ENCODE measurements at regions not wholly inside any gene's neighbourhood (a gene's known extent, or its start where the extent isn't known, plus 50 kb on each side); places are given as distances from the start of the nearest gene placed in this dataset.
A peak's percentile ranks its signal among the peaks of the same experiment; 100 is the strongest.

DNA sequence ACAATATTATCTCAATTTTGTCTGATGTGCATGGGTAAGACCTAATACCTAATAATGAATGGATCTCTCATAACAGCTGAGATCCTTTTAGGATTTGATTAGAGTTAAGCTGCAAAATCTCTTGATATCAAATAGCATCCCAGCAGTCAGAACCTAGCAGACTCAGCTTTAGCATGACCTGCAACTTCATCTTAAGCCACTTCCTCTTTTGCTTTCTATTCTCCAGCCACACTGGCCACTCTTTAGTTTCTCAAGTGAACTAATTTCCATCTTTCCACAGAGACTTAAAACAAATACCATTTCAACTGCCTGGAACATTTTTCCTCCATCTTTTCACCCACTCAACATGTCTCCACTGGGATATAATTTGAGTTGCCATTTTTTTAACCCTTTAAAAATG is 1251.6 kb upstream of the ZEB2 start:
- H3K9me3 ChIP-seq: no peaks in the 10 kb centered on the region
- TF ChIP-seq, protein P1, sequence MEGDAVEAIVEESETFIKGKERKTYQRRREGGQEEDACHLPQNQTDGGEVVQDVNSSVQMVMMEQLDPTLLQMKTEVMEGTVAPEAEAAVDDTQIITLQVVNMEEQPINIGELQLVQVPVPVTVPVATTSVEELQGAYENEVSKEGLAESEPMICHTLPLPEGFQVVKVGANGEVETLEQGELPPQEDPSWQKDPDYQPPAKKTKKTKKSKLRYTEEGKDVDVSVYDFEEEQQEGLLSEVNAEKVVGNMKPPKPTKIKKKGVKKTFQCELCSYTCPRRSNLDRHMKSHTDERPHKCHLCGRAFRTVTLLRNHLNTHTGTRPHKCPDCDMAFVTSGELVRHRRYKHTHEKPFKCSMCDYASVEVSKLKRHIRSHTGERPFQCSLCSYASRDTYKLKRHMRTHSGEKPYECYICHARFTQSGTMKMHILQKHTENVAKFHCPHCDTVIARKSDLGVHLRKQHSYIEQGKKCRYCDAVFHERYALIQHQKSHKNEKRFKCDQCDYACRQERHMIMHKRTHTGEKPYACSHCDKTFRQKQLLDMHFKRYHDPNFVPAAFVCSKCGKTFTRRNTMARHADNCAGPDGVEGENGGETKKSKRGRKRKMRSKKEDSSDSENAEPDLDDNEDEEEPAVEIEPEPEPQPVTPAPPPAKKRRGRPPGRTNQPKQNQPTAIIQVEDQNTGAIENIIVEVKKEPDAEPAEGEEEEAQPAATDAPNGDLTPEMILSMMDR (IDR thresholded peaks at IDR 0.05): no peak
- H3K4me3 ChIP-seq: no peak overlapping the region
- ATAC-seq: no peak
- H3K27me3 ChIP-seq: no peaks in the 10 kb centered on the region
- H3K27ac ChIP-seq: no peak overlapping the region
- no peaks in the 10 kb centered on the region for H3K4me1 ChIP-seq
- no peak for DNase-seq
- H3K36me3 ChIP-seq: no peaks in the 10 kb centered on the region
- intact Hi-C loops (cut with DNase I): no loop called here

DNA sequence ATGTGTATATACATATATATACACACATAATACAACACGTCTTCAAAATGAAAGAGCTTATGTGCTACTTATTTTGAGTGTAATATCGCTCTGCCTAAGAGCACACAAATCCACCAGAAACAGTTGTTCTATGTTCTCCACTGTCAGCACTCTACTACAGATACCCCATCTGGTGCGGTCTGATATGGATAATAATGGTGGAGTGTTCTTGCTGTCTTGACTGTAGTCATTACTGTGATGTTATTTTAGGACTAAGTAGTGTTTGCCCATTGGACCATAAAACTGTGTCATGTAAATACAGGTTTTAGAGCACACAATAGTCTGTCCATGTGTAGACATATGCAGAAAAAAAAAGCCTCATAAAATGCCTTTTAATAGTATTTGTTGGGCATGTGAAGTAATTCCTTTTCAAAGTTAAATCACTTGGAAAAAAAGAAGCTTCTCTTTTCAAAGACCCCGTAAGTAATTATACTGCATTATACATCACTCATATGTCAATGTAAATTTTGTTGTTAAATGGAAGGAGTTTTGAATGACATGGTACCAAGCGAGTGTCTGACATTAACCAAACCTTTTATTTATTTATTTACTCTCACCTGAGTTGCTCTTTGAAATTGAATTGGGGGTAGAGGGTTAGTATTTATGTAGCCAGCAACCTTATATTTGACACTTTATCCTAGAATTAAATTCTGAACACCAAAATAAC is 1249.2 kb upstream of the ZEB2 start:
- no peak for DNase-seq
- ATAC-seq: no peak

DNA sequence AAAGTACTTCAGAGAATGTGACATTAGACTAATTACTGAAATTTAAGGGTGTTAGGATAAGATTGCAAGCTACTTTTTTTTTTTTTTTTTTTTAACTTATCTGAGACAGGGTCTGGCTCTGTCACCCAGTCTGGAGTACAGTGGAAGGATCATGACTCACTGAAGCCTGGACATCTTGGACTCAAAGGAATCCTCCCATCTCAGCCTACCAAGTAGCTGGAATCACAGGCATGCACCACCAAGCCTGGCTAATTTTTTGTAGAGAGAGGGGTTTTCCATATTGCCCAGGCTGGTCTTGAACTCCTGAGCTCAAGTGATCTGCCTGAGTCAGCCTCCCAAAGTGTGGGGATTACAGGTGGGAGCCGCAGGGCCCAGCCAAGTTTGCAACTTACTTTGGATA is 1246.0 kb upstream of the ZEB2 start:
- intact Hi-C loops (cut with DNase I): no loop called here
- H3K36me3 ChIP-seq: no peaks in the 10 kb centered on the region
- H3K9me3 ChIP-seq: no peaks in the 10 kb centered on the region
- H3K27ac ChIP-seq: no peak overlapping the region
- DNase-seq (no peak), ATAC-seq (no peak)
- peaks cover 7% of the 10 kb centered on the region for H3K4me1 ChIP-seq
- TF ChIP-seq, protein P1 (IDR thresholded peaks at IDR 0.05): no peak
- H3K4me3 ChIP-seq: no peak overlapping the region
- no peaks in the 10 kb centered on the region for H3K27me3 ChIP-seq

More for the DNA sequence above, 1249.2 kb upstream of the ZEB2 start:
- TF ChIP-seq, protein P1 (IDR thresholded peaks at IDR 0.05): no peak
- no peak overlapping the region for H3K4me3 ChIP-seq
- no peaks in the 10 kb centered on the region for H3K4me1 ChIP-seq
- H3K36me3 ChIP-seq: no peaks in the 10 kb centered on the region
- H3K27me3 ChIP-seq: no peaks in the 10 kb centered on the region
- intact Hi-C loops (cut with DNase I): no loop called here
- no peaks in the 10 kb centered on the region for H3K9me3 ChIP-seq
- no peak overlapping the region for H3K27ac ChIP-seq

DNA sequence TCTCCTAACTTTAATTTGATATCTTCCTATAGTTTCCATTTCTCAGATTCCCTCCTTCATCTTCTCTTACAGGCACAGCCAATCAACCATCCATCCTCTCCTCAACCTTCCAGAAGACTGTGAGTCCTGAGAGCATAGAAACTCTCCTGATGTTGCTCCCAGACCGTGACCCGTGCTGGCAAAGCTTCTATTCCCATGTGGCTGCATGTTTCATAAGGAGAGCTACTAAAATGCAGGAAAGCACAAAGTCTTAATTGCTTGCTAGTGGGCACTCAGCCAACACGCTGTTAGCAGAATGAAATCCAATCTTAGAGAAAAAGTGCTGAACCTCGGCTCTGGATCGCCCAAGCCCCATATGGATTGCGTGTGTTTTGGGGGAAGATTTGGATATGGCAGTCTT is 1244.7 kb upstream of the ZEB2 start:
- DNase-seq (no peak), ATAC-seq (no peak)
- Histone ChIP-seq H3K9me3 (no peaks in the 10 kb centered on the region), H3K27me3 (no peaks in the 10 kb centered on the region), H3K4me1 (peaks cover 10% of the 10 kb centered on the region), H3K36me3 (no peaks in the 10 kb centered on the region), H3K27ac (no peak overlapping the region), H3K4me3 (no peak overlapping the region)
- intact Hi-C loops (cut with DNase I): no loop called here
- TF ChIP-seq, protein P1 (IDR thresholded peaks at IDR 0.05): no peak

DNA sequence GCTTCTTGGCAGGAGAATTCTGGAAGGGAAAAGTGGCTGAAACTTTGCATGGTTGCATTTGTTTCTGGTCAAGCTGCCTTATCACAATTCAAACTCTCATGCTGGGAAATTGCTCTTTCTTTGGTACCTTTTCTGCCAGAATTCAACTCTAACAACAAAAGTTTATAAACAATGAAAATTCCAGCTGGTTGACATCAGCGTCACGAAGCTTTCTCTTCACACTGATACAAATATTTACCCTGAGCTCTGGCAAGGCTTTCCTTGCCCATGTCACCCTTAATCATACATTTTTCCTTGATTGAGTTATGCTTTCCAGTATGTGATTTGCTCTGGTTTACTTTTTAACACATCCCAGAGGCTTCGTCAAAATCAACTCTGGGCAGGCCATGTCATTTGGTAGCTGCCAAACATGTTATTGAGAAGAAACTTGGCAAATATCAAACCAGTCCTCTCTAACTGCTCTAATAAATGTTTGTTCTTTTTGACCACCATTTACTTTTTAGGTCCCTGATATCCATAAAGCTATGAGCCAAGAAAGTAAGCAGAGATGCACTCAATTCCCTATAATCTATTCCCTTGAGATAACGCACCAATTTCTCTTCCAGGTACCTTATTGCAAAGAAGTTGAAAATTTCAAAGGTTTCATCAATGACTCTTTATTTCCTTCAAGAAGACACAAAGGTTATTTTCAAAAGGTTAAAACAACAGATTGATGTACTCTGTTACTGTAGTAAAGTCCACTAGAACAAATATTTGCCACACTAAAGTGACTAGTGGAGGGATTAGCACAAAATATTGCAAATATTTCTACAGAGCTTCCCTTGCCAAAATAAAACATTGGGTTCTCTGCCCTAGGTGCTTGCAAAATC is 1241.1 kb upstream of the ZEB2 start:
- Histone ChIP-seq H3K4me1 (peaks cover 13% of the 10 kb centered on the region), H3K9me3 (no peaks in the 10 kb centered on the region), H3K27me3 (no peaks in the 10 kb centered on the region), H3K27ac (no peak overlapping the region), H3K4me3 (no peak overlapping the region), H3K36me3 (no peaks in the 10 kb centered on the region)
- intact Hi-C loops (cut with DNase I): no loop called here
- TF ChIP-seq, protein P1 (IDR thresholded peaks at IDR 0.05): no peak
- ATAC-seq (peak; percentile 62), DNase-seq (no peak)
